B cell (primary cell): ENCODE measurements at regions not wholly inside any gene's neighbourhood (a gene's known extent, or its start where the extent isn't known, plus 50 kb on each side); places are given as distances from the start of the nearest gene placed in this dataset.

Source experiments
- CTCF ChIP-seq: fragments of 200-600 bp; IDR thresholded peaks from one replicate; pipeline ENCODE4 v1.8.0; 2022; ENCODE audit warnings: antibody characterized with exemption, mild to moderate bottlenecking
- EZH2 ChIP-seq: IDR thresholded peaks from 2 replicates; pipeline ENCODE4 v1.6.1; 2012; ENCODE audit warnings: borderline replicate concordance, low read depth, mild to moderate bottlenecking, moderate library complexity, low read length; ENCODE audit not compliant: insufficient read depth, poor library complexity, severe bottlenecking

DNA sequence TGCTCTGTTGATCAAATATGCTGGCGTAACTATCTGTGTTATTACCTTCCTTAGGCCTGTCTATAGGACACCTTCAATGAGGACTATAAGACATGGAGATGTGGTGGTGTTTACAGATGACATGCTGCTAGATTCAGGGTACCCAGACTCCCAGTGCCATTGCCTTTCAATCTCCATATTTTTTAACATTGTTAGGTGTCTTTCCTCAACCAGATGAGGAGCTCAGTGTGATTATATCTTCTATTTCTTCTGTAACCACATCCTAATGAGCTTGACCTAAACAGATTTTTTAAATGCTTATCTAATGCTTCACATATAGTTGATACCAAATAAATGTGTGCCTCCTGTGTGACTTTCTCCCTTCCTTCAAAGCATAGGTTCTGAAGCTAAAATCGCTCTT, 730.1 kb upstream of the NR2F2 start:
- TF ChIP-seq EZH2 (no peak), CTCF (no peak)
